ENCODE measurements at regions not wholly inside any gene's neighbourhood (a gene's known extent, or its start where the extent isn't known, plus 50 kb on each side); places are given as distances from the start of the nearest gene placed in this dataset.
"Not testable (repeated sequence)": the region's sequence is repeated elsewhere in the genome, so short reads cannot be mapped to it uniquely, and the experiment has no call there.

- TF ChIP-seq, protein P1, sequence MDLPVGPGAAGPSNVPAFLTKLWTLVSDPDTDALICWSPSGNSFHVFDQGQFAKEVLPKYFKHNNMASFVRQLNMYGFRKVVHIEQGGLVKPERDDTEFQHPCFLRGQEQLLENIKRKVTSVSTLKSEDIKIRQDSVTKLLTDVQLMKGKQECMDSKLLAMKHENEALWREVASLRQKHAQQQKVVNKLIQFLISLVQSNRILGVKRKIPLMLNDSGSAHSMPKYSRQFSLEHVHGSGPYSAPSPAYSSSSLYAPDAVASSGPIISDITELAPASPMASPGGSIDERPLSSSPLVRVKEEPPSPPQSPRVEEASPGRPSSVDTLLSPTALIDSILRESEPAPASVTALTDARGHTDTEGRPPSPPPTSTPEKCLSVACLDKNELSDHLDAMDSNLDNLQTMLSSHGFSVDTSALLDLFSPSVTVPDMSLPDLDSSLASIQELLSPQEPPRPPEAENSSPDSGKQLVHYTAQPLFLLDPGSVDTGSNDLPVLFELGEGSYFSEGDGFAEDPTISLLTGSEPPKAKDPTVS (IDR thresholded peaks at IDR 0.05; ENCODE audit: low read depth, low read length) = no peak
- TF ChIP-seq TCF12 (IDR thresholded peaks at IDR 0.05; ENCODE audit: low read depth, low read length) = no peak
- no peak for TF ChIP-seq ZSCAN29 (IDR thresholded peaks at IDR 0.05)
- no peak for TF ChIP-seq MYC (IDR thresholded peaks at IDR 0.05; ENCODE audit: insufficient read depth, insufficient read length, insufficient replicate concordance, low read length, severe bottlenecking)
- TF ChIP-seq MEF2A (IDR thresholded peaks at IDR 0.05; ENCODE audit: insufficient read depth, low read depth, low read length) = no peak
- no peak for TF ChIP-seq PML (IDR thresholded peaks at IDR 0.05; ENCODE audit: low read length)
- TF ChIP-seq RBBP5 (conservative IDR thresholded peaks at IDR 0.05) = no peak
- no peak for TF ChIP-seq FOXK2 (IDR thresholded peaks at IDR 0.05)
- no peak for TF ChIP-seq LARP7 (IDR thresholded peaks at IDR 0.05)
- no peak for TF ChIP-seq SREBF2 (IDR thresholded peaks at IDR 0.05; ENCODE audit: low read length)
- TF ChIP-seq, protein P2, sequence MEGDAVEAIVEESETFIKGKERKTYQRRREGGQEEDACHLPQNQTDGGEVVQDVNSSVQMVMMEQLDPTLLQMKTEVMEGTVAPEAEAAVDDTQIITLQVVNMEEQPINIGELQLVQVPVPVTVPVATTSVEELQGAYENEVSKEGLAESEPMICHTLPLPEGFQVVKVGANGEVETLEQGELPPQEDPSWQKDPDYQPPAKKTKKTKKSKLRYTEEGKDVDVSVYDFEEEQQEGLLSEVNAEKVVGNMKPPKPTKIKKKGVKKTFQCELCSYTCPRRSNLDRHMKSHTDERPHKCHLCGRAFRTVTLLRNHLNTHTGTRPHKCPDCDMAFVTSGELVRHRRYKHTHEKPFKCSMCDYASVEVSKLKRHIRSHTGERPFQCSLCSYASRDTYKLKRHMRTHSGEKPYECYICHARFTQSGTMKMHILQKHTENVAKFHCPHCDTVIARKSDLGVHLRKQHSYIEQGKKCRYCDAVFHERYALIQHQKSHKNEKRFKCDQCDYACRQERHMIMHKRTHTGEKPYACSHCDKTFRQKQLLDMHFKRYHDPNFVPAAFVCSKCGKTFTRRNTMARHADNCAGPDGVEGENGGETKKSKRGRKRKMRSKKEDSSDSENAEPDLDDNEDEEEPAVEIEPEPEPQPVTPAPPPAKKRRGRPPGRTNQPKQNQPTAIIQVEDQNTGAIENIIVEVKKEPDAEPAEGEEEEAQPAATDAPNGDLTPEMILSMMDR (IDR thresholded peaks at IDR 0.05 in 2 of 3, conservative IDR thresholded peaks at IDR 0.05 in 1 of 3; ENCODE audit: control insufficient read depth in 2 of 3, extremely low read depth in 1 of 3, insufficient read depth in 1 of 3, low read depth in 3 of 3, low read length in 3 of 3) = no peak
- Histone ChIP-seq H3K4me1 (ENCODE audit: control insufficient read depth, insufficient read depth, low read length) (no peaks in the 10 kb centered on the region), H2AFZ (ENCODE audit: control insufficient read depth, low read depth, low read length) (no peak overlapping the region), H3K4me2 (ENCODE audit: control insufficient read depth, insufficient read depth) (no peak overlapping the region), H3K27ac (ENCODE audit: control insufficient read depth, insufficient read depth) (no peak overlapping the region), H3K79me2 (ENCODE audit: control insufficient read depth, insufficient read depth, low read length) (no peaks in the 10 kb centered on the region), H3K9ac (ENCODE audit: control insufficient read depth, insufficient read depth, low read length) (no peak overlapping the region), H3K27me3 (replicated peaks in 1 of 2; ENCODE audit: control insufficient read depth in 2 of 2, insufficient read depth in 2 of 2, low read length in 1 of 2) (no peaks in the 10 kb centered on the region), H3K4me3 (no peak overlapping the region), H3K9me3 (replicated peaks; ENCODE audit: control insufficient read depth, insufficient read depth, low read length) (no peaks in the 10 kb centered on the region), H3K36me3 (ENCODE audit: control insufficient read depth in 2 of 2, insufficient read depth in 2 of 2, low read length in 1 of 2) (no peaks in the 10 kb centered on the region), H4K20me1 (ENCODE audit: control insufficient read depth, insufficient read depth) (no peaks in the 10 kb centered on the region)
- DNase-seq (ENCODE audit: low read depth, low spot score) (no peak), ATAC-seq (no peak), FAIRE-seq (no peak)
- 45% methylated on average over 24 of the region's 24 CpGs for WGBS (ENCODE audit: insufficient coverage, insufficient replicate concordance, low lambda C conversion rate, missing lambda C conversion rate)
- intact Hi-C loops (cut with micrococcal nuclease; ENCODE audit: unreplicated experiment) = no loop called here
- ChIA-PET RAD21 (ENCODE audit: unreplicated experiment) (no interaction called here), POLR2A (no interaction called here), SMC1A (ENCODE audit: uncharacterized antibody, unreplicated experiment) (no interaction called here), CTCF (no interaction called here)
- no TSS peak for BruUV-seq (replicated peaks)
- in situ Hi-C loops (cut with MboI) = loop anchor here (10.0 kb wide), 1 partner anchor 45 kb away; no protein-coding TSS in a partner anchor
Observed at GRCh38 chr15:23869396-23869795, 182.3 kb upstream of the NDN start.

- H4K20me1 ChIP-seq (ENCODE audit: control insufficient read depth, insufficient read depth); CTCF ChIA-PET; H3K27me3 ChIP-seq (replicated peaks in 1 of 2; ENCODE audit: control insufficient read depth in 2 of 2, insufficient read depth in 2 of 2, low read length in 1 of 2); H3K4me1 ChIP-seq (ENCODE audit: control insufficient read depth, insufficient read depth, low read length); H3K4me3 ChIP-seq; H2AFZ ChIP-seq (ENCODE audit: control insufficient read depth, low read depth, low read length); in situ Hi-C loops (cut with MboI); ATAC-seq; H3K36me3 ChIP-seq (ENCODE audit: control insufficient read depth in 2 of 2, insufficient read depth in 2 of 2, low read length in 1 of 2); BruUV-seq (replicated peaks); intact Hi-C loops (cut with micrococcal nuclease; ENCODE audit: unreplicated experiment); RAD21 ChIA-PET (ENCODE audit: unreplicated experiment); FAIRE-seq; H3K9me3 ChIP-seq (replicated peaks; ENCODE audit: control insufficient read depth, insufficient read depth, low read length); DNase-seq (ENCODE audit: low read depth, low spot score); POLR2A ChIA-PET; H3K9ac ChIP-seq (ENCODE audit: control insufficient read depth, insufficient read depth, low read length); H3K4me2 ChIP-seq (ENCODE audit: control insufficient read depth, insufficient read depth); SMC1A ChIA-PET (ENCODE audit: uncharacterized antibody, unreplicated experiment); H3K79me2 ChIP-seq (ENCODE audit: control insufficient read depth, insufficient read depth, low read length); H3K27ac ChIP-seq (ENCODE audit: control insufficient read depth, insufficient read depth): not testable (repeated sequence)
- WGBS (ENCODE audit: insufficient coverage, insufficient replicate concordance, low lambda C conversion rate, missing lambda C conversion rate) = 25% methylated on average over 8 of the region's 8 CpGs
Observed at GRCh38 chr15:23873613-23874012, 186.5 kb upstream of the NDN start.

Data from GM12878 (cell line).